HG03103 (cell line): ENCODE measurements at regions not wholly inside any gene's neighbourhood (a gene's known extent, or its start where the extent isn't known, plus 50 kb on each side); places are given as distances from the start of the nearest gene placed in this dataset.
"Not testable (repeated sequence)": the region's sequence is repeated elsewhere in the genome, so short reads cannot be mapped to it uniquely, and the experiment has no call there.

Experiments
- ATAC-seq: cut with Tn5 transposase; IDR thresholded peaks from one replicate; pipeline ENCODE4 v1.9.1; 2021; ENCODE audit warnings: low read depth; ENCODE audit not compliant: unreplicated experiment

DNA sequence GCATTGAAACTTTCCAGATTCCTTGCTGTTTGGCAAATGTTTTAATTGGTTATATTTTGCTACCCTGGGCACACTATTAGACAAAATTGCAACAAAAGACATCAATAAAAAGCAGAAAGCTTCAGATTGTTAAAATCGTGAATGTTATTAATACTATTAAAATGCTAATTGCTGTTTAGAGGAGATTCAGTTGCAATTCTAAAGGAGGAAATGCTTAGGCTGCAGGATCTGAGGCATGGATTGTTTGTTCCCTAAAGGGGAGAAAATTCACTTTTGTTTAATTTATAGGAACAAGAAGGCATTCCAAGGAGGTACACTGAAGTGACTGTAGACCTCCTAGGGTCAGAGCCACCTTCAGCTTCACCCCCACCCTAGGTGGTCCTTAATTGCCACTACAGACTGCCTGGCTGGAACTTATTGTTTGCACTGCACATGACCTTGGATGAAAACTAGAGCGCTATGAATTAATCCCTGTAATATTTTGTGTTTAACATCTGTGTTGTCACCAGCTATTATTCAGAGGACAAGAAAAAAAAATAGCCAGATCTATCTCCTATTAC is 1266.9 kb upstream of the ADGRL2 start:
- ATAC-seq: no peak

DNA sequence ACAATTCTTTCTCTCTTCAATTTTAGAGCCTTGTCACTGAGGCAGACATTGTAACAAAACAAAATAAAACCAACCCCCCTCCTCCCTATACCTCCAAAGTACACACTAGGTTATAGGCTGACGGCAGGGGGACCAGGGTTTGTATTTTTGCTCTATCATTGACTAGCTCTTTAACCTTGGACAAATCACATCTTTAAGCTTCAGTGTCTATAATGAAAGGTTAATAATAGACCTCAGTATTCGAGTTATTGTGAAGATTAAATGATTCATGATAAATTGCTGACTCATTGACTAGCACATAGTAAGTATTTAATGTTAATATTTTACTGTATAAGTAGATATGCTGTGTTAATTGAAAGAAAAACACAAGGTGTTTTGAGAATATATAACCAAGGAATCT is 1267.6 kb upstream of the ADGRL2 start:
- no peak for ATAC-seq

- no peak for ATAC-seq
Observed at GRCh38 chr1:80531182-80531581, 1269.6 kb upstream of the ADGRL2 start.

DNA sequence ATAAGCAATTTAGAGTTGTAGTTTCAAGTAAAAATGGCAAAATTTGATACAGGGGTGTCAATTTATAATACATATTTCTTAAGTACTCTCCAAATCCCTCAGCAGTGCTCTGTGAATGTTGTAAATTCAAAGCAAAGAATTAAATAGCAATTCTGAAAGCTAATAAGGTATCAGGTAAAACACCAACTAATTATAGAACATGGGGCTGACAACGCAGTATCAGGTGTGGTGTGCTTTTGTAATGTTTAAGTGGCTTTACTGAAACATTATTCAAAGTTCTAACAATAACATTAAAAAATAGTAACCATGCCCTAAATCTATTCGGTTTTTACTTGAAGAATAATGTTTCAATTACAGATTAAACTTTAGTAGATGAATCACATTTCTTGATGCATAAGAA is 1271.2 kb upstream of the ADGRL2 start:
- ATAC-seq: no peak

DNA sequence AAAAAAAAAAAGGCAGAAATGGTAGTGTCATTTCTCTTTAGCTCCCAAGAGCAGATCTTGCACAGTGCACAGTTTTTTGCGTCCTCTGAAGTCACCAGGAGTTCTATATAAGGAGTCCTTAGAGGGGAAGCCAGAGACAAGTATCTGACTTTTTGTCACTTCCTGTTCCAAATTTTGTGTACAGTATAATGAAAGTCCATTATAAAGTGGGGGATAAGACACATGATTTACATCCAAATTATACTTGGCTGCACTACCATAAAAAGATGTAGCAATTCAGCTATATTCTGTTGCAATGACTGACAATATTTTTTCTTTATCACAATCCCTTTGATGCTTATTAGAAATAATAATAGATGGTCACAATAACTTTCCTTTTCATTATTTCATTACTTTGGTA is 1276.9 kb upstream of the ADGRL2 start:
- no peak for ATAC-seq

- ATAC-seq: not testable (repeated sequence)
Observed at GRCh38 chr1:80523071-80523470, 1277.7 kb upstream of the ADGRL2 start.

- no peak for ATAC-seq
Observed at GRCh38 chr1:80520949-80521348, 1279.8 kb upstream of the ADGRL2 start.

DNA sequence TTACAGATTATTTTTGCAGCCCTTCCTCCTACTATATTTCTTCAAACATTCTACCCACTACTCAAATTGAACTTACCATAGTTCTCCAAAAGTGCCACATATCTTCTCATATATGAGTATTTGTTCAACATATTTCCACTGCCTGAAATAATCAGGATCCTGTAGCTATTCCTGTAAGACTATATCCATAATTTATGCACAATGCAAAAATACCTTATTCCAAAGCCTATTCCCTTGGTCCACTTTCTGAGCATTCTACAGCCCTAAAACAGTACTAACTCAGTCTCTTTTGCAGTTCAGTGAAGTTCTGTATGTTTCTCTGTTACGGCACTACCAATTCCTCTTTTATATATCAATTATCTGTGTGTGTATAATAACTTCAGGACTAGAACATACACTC is 1283.7 kb upstream of the ADGRL2 start:
- ATAC-seq: no peak

GRCh38 chr1:80509965-80510522 is 1290.7 kb upstream of the ADGRL2 start:
- no peak for ATAC-seq

- ATAC-seq: no peak
Observed at GRCh38 chr1:80506216-80506615, 1294.5 kb upstream of the ADGRL2 start.

- ATAC-seq: no peak
Observed at GRCh38 chr1:80498673-80499072, 1302.1 kb upstream of the ADGRL2 start.

DNA sequence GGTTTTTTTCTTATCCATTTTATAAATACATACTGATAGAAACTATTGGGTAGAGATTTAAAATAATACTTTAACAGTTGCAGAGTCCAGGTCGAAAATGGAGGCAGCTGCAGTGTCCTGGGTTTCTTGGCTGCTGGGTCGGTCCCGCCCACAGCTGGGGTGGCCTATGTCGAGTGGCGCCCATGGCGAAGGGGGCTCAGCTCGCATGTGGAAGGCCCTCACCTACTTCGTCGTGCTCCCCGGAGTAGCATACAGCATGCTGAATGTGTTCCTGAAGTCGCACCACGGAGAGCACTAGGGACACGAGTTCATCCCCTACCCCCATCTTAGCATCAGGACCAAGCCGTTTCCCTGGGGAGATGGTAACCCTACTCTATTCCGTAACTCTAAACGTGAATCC is 1304.9 kb upstream of the ADGRL2 start:
- ATAC-seq: no peak

DNA sequence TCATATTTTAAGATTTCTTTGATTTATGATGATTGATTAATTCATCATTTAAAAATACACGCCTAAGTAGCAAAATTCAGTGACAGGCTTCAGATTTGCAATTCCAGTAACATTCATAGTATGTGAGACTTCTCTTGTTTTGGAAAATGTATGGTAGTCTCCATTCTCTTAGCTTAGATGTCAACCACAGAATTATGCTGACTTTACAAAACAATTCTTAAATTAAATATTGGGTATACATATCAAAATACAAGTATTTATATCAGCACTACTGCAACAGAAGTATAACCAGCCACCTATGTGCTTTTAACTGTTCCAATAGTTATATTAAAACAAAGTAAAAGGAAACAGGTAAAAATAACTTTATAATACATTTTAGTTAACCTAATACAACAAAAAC is 1328.6 kb upstream of the ADGRL2 start:
- no peak for ATAC-seq

DNA sequence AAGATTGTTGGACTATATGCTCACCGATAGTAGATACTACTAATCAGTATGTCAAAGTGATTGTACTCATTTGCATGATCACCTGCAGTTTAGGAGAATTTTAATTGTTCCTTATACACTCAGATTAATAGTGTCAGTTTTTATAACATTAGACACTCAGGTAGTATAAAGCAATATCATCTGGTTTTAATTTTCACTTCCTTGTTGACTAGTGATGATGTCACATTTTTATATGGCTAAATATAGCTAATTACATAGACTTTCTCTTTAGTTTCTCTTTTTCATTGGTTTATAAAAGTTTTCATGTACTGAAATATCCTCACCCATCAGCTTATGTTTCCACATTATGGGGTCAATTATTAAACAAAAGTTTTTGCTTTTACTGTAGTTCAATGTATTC is 1332.4 kb upstream of the ADGRL2 start:
- no peak for ATAC-seq

DNA sequence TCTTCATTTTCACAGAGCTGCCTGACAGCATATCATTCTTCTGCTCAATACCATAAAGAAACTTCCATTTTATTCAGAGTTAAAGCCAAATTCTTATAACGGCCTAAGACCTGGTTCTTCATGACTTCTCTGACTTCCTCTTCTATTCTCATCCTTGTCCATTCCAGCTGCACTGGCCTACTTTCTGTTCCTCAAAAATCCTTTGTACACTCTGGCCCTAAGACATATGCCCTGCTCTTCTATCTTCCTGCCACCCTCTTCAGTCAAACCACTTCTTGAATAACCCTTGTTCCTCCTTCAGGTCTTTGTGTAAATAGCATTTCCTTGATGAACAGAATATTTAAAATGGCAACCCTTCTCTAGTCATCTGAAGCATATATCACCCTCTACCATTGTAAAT is 1338.7 kb upstream of the ADGRL2 start:
- no peak for ATAC-seq

GRCh38 chr1:80457409-80457808 is 1343.3 kb upstream of the ADGRL2 start:
- ATAC-seq: no peak

- no peak for ATAC-seq
Observed at GRCh38 chr1:80453775-80454174, 1347.0 kb upstream of the ADGRL2 start.

DNA sequence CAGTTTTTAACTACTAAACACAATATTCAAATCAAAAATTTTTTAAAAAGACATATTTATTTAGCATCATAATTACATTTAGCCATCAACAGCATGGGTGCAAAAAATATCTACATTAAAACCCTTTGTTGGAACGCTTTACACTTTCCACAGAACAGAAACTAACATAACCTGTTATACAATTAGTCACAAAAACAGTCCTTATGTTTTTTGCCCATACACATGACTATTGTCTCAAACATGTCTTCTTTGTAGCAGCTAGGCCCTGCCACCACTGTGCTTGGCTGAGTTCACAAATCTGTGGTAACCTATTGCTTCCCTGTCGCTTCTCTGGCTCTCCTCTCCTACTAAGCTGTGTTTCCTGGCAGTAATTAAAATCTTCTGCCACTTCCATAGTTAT is 1350.0 kb upstream of the ADGRL2 start:
- no peak for ATAC-seq

- ATAC-seq: no peak
Observed at GRCh38 chr1:80448081-80448480, 1352.7 kb upstream of the ADGRL2 start.

DNA sequence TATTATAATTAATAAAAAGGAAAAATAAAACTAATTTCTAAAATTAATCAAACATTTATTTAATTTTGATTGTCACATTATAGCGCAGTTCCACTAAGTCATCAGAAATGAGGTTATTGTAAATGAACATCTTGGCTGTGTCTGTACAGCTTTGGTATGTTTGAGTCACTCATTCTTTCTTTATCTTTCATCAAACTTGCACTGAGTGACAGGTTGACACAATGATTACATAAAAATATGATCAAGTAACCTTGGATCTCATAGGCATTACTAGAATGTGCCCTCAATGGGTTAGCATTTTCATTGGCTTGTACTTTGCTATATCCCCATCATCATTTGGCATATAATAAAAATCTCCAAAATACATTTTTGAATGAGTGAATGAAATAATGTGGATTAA is 1353.2 kb upstream of the ADGRL2 start:
- ATAC-seq: no peak

DNA sequence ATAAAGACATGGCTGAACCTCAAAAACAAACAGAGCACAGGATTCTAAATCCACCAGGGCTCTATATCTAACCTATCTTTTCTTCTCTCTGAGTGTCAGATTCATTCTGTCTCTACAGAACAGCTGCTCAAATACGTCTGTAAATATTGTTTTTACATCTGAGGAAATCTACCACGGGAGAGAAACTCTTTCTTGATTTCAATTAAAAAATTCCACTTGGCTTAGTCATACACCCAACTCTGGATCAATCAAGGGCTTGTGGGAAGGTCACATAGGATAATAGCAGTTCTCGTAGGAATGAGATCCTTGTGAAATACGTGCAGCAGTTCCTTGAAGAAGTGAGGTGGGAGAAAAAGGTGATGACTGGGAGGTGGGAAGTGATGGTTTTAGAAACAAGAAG is 1355.7 kb upstream of the ADGRL2 start:
- ATAC-seq: no peak

GRCh38 chr1:80444171-80444570 is 1356.6 kb upstream of the ADGRL2 start:
- no peak for ATAC-seq

DNA sequence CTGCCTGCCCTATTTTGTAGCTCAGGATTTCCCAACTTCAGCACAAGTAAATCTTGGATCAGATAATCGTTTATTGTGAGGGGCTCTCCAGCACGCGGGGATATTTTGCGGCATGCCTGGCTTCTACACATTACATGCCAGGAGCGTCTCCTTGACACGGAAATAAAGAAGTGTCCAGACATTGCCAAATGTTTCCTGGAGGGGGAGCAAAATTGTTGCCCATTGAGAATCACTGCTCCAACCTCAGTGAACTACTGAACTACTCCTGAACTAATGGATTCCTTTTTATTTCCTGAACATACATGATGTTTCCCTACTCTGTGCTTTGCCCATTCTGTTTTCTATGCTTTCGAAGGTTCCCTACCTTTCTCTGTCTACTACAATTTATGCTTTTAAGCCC is 1359.1 kb upstream of the ADGRL2 start:
- ATAC-seq: no peak
